GM23338 (cell line): ENCODE measurements at regions not wholly inside any gene's neighbourhood (a gene's known extent, or its start where the extent isn't known, plus 50 kb on each side); places are given as distances from the start of the nearest gene placed in this dataset.

Experiments used
- ATAC-seq: fragments of 200-7000 bp; cut with Tn5 transposase; 3 replicates; pipeline ENCODE4 v1.9.1; 2020
- DNase-seq: peaks from one replicate; pipeline ENCODE4 v3.0.0-alpha.2; 2015; ENCODE audit warnings: low spot score
- H2AFZ ChIP-seq: fragments of 200-600 bp; sonication (generic); 2 replicates; pipeline ENCODE4 v1.8.0; 2016; ENCODE audit warnings: antibody characterized with exemption, mild to moderate bottlenecking, moderate library complexity
- H3F3A ChIP-seq: fragments of 200-600 bp; sonication (generic); replicated peaks from 2 replicates; pipeline ENCODE4 v1.8.0; 2017; ENCODE audit warnings: antibody characterized with exemption, mixed run types, low read depth
- H3K27ac ChIP-seq: fragments of 200-600 bp; sonication (generic); 2 replicates; pipeline ENCODE4 v1.6.1; 2016; ENCODE audit warnings: low read depth
- H3K27me3 ChIP-seq: fragments of 200-600 bp; sonication (generic); 2 replicates; pipeline ENCODE4 v1.8.0; 2016; ENCODE audit warnings: mild to moderate bottlenecking, mixed run types, moderate library complexity; ENCODE audit not compliant: insufficient read depth
- H3K36me3 ChIP-seq: fragments of 200-600 bp; sonication (generic); 2 replicates; pipeline ENCODE4 v1.8.0; 2016; ENCODE audit warnings: mild to moderate bottlenecking; ENCODE audit not compliant: insufficient read depth
- H3K4me1 ChIP-seq: fragments of 200-600 bp; sonication (generic); 2 replicates; pipeline ENCODE4 v1.8.0; 2016; ENCODE audit warnings: mild to moderate bottlenecking, moderate library complexity; ENCODE audit not compliant: insufficient read depth
- H3K4me2 ChIP-seq: fragments of 200-600 bp; sonication (generic); 2 replicates; pipeline ENCODE4 v1.7.1; 2017; ENCODE audit warnings: mixed run types
- H3K4me3 ChIP-seq: fragments of 200-600 bp; sonication (generic); 2 replicates; pipeline ENCODE4 v1.6.1; 2016; ENCODE audit warnings: mixed run types
- H3K79me2 ChIP-seq: fragments of 200-600 bp; sonication (generic); replicated peaks from 2 replicates; pipeline ENCODE4 v1.8.0; 2017; ENCODE audit warnings: mild to moderate bottlenecking; ENCODE audit not compliant: insufficient read depth
- H3K9me2 ChIP-seq: fragments of 200-600 bp; sonication (generic); 2 replicates; pipeline ENCODE4 v1.8.0; 2017; ENCODE audit not compliant: insufficient read depth
- H4K20me1 ChIP-seq: fragments of 200-600 bp; sonication (generic); replicated peaks from 2 replicates; pipeline ENCODE4 v1.8.0; 2017; ENCODE audit warnings: mild to moderate bottlenecking; ENCODE audit not compliant: insufficient read depth
- H3K27ac Mint-ChIP-seq: 2 replicates; pipeline ENCODE4 v1.8.0; 2020; ENCODE audit warnings: inconsistent platforms, mild to moderate bottlenecking, moderate library complexity, mixed read lengths
- H3K27me3 Mint-ChIP-seq: 3 replicates; pipeline ENCODE4 v1.8.0; 2022; ENCODE audit warnings: low read depth, mild to moderate bottlenecking, moderate library complexity, mixed read lengths, inconsistent platforms; ENCODE audit not compliant: insufficient read depth, poor library complexity
- H3K36me3 Mint-ChIP-seq: 3 replicates; pipeline ENCODE4 v1.8.0; 2021; ENCODE audit warnings: low read depth, mild to moderate bottlenecking, inconsistent platforms, moderate library complexity, mixed read lengths
- H3K4me1 Mint-ChIP-seq: 3 replicates; pipeline ENCODE4 v1.8.0; 2020; ENCODE audit warnings: mild to moderate bottlenecking, inconsistent platforms, mixed read lengths
- H3K4me3 Mint-ChIP-seq: 3 replicates; pipeline ENCODE4 v1.8.0; 2021; ENCODE audit warnings: moderate library complexity, mild to moderate bottlenecking, inconsistent platforms, mixed read lengths
- H3K9me3 Mint-ChIP-seq: 3 replicates; pipeline ENCODE4 v1.8.0; 2020; ENCODE audit warnings: moderate library complexity, mild to moderate bottlenecking, inconsistent platforms, mixed read lengths
- CREB1 ChIP-seq: fragments of 250-450 bp; sonication (Bioruptor Pico); IDR thresholded peaks from 2 replicates; pipeline ENCODE4 v1.5.0; 2020; ENCODE audit warnings: low read depth, mild to moderate bottlenecking, moderate library complexity
- EZH2 ChIP-seq: fragments of 200-600 bp; sonication (generic); IDR thresholded peaks from one replicate; pipeline ENCODE4 v1.8.0; 2017; ENCODE audit warnings: antibody characterized with exemption, mild to moderate bottlenecking, low read depth; ENCODE audit not compliant: unreplicated experiment
- JUNB ChIP-seq: IDR thresholded peaks from one replicate; pipeline ENCODE4 v1.6.1; 2016; ENCODE audit warnings: antibody characterized with exemption; ENCODE audit not compliant: unreplicated experiment
- NANOG ChIP-seq: IDR thresholded peaks from 2 replicates; pipeline ENCODE4 v1.6.1; 2016; ENCODE audit warnings: antibody characterized with exemption, borderline replicate concordance
- POLR2AphosphoS5 ChIP-seq: IDR thresholded peaks from 2 replicates; pipeline ENCODE4 v1.6.1; 2016; ENCODE audit warnings: antibody characterized with exemption, low read depth
- STAT1 ChIP-seq: IDR thresholded peaks from one replicate; pipeline ENCODE4 v1.6.1; 2016; ENCODE audit warnings: antibody characterized with exemption; ENCODE audit not compliant: unreplicated experiment
- ZNF114 ChIP-seq: fragments of 250-450 bp; sonication (Bioruptor Pico); IDR thresholded peaks from 2 replicates; pipeline ENCODE4 v1.5.0; 2020; ENCODE audit warnings: mild to moderate bottlenecking, moderate library complexity
- ZNF331 ChIP-seq: fragments of 250-450 bp; sonication (Bioruptor Pico); IDR thresholded peaks from 2 replicates; pipeline ENCODE4 v1.5.0; 2020; ENCODE audit warnings: low read depth, mild to moderate bottlenecking, moderate library complexity
- TF ChIP-seq, protein P1 (sequence below): fragments of 250-450 bp; sonication (Bioruptor Pico); IDR thresholded peaks from 2 replicates; pipeline ENCODE4 v1.5.0; 2020; ENCODE audit warnings: mild to moderate bottlenecking, moderate library complexity
- TF ChIP-seq, protein P2 (sequence below), 2 experiments: fragments of 200-600 bp in 1 of 2; sonication (generic) in 1 of 2; conservative IDR thresholded peaks; 2 replicates each; pipeline versions ENCODE4 v1.5.1 to v1.6.1; 2016 to 2017; ENCODE audit warnings: antibody characterized with exemption in 2 of 2, low read depth in 2 of 2, mild to moderate bottlenecking in 2 of 2, moderate library complexity in 1 of 2
- TF ChIP-seq, protein P3 (sequence below): IDR thresholded peaks from 2 replicates; pipeline ENCODE4 v1.6.1; 2016; ENCODE audit warnings: antibody characterized with exemption

DNA sequence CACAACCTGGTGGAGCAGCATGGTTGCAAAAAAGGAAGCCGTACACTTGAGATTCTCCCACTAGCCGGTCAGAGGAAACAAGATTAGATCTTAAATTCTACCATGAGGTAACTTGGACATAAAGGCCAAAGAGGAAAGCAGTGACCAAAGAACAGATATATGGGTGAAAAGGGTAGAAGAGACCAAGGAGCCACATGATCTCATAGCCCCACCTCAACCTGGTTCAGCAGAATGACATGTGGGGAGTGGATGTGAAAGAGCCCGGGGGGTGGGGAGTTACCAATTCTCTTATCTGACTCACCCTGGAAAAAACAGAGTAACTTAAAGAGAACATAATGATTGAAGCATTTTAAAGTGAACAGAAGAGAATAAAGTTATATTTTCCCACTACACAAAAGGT lies 683.0 kb downstream of the DSC3 start:
- H3K36me3 Mint-ChIP-seq = no peaks in the 10 kb centered on the region
- ATAC-seq = no peak
- H3K4me1 ChIP-seq = peaks cover 4% of the 10 kb centered on the region; the same call in 1 of the 2 replicates
- no peak overlapping the region for H3K4me2 ChIP-seq
- H3K36me3 ChIP-seq = no peaks in the 10 kb centered on the region
- peaks cover 4% of the 10 kb centered on the region for H3K27me3 Mint-ChIP-seq
- TF ChIP-seq ZNF331 (CRISPR knock-in tag) = no peak
- no peak overlapping the region; the same call in 1 of the 2 replicates for H2AFZ ChIP-seq
- no peaks in the 10 kb centered on the region for H3K9me3 Mint-ChIP-seq
- H3K9me2 ChIP-seq = no peaks in the 10 kb centered on the region
- no peaks in the 10 kb centered on the region for H3K79me2 ChIP-seq
- H3K27me3 ChIP-seq = no peaks in the 10 kb centered on the region
- H3K4me3 Mint-ChIP-seq = no peak overlapping the region
- no peak overlapping the region for H3K4me3 ChIP-seq
- H3K4me1 Mint-ChIP-seq = peaks cover 5% of the 10 kb centered on the region; the same call in 2 of the 3 replicates
- no peak overlapping the region for H3K27ac ChIP-seq
- H3K27ac Mint-ChIP-seq = no peak overlapping the region
- H4K20me1 ChIP-seq = no peaks in the 10 kb centered on the region
- H3F3A ChIP-seq = no peaks in the 10 kb centered on the region
- DNase-seq = no peak

DNA sequence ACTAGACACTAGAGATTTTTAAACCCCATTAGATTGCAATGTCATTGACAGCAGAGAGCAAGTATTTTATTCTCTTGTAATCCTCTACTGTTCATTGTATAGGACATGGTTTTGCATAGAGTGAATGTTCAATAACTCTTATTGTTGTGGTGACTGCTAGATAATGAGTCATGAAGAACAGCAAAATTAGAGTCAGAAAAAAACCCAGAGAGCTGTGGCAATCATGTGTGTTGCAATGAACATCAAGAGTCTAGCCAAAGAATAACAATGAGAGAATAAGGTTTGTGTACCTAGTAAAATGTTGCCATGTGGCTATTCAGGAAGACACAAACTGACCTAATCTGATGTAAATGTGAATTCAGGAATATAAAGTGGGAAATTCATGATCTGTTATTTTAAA lies 684.0 kb downstream of the DSC3 start:
- Mint-ChIP-seq H3K27me3 (peaks cover 4% of the 10 kb centered on the region), H3K36me3 (no peaks in the 10 kb centered on the region), H3K4me3 (no peak overlapping the region), H3K4me1 (peaks cover 5% of the 10 kb centered on the region; the same call in 2 of the 3 replicates), H3K27ac (no peak overlapping the region), H3K9me3 (no peaks in the 10 kb centered on the region)
- no peaks in the 10 kb centered on the region for H3F3A ChIP-seq
- H3K27me3 ChIP-seq = no peaks in the 10 kb centered on the region
- H2AFZ ChIP-seq = no peak overlapping the region
- ATAC-seq (no peak), DNase-seq (no peak)
- H3K9me2 ChIP-seq = no peaks in the 10 kb centered on the region
- H3K4me3 ChIP-seq = no peak overlapping the region
- no peaks in the 10 kb centered on the region for H3K79me2 ChIP-seq
- no peaks in the 10 kb centered on the region for H4K20me1 ChIP-seq
- H3K27ac ChIP-seq = no peak overlapping the region
- H3K4me1 ChIP-seq = peaks cover 4% of the 10 kb centered on the region; the same call in 1 of the 2 replicates
- no peak overlapping the region for H3K4me2 ChIP-seq
- no peaks in the 10 kb centered on the region for H3K36me3 ChIP-seq
- TF ChIP-seq POLR2AphosphoS5 (no peak), EZH2 (no peak), NANOG (no peak), CREB1 (CRISPR knock-in tag) (no peak), STAT1 (no peak), JUNB (no peak), ZNF331 (CRISPR knock-in tag) (no peak), ZNF114 (CRISPR knock-in tag) (no peak)
- TF ChIP-seq, protein P1, sequence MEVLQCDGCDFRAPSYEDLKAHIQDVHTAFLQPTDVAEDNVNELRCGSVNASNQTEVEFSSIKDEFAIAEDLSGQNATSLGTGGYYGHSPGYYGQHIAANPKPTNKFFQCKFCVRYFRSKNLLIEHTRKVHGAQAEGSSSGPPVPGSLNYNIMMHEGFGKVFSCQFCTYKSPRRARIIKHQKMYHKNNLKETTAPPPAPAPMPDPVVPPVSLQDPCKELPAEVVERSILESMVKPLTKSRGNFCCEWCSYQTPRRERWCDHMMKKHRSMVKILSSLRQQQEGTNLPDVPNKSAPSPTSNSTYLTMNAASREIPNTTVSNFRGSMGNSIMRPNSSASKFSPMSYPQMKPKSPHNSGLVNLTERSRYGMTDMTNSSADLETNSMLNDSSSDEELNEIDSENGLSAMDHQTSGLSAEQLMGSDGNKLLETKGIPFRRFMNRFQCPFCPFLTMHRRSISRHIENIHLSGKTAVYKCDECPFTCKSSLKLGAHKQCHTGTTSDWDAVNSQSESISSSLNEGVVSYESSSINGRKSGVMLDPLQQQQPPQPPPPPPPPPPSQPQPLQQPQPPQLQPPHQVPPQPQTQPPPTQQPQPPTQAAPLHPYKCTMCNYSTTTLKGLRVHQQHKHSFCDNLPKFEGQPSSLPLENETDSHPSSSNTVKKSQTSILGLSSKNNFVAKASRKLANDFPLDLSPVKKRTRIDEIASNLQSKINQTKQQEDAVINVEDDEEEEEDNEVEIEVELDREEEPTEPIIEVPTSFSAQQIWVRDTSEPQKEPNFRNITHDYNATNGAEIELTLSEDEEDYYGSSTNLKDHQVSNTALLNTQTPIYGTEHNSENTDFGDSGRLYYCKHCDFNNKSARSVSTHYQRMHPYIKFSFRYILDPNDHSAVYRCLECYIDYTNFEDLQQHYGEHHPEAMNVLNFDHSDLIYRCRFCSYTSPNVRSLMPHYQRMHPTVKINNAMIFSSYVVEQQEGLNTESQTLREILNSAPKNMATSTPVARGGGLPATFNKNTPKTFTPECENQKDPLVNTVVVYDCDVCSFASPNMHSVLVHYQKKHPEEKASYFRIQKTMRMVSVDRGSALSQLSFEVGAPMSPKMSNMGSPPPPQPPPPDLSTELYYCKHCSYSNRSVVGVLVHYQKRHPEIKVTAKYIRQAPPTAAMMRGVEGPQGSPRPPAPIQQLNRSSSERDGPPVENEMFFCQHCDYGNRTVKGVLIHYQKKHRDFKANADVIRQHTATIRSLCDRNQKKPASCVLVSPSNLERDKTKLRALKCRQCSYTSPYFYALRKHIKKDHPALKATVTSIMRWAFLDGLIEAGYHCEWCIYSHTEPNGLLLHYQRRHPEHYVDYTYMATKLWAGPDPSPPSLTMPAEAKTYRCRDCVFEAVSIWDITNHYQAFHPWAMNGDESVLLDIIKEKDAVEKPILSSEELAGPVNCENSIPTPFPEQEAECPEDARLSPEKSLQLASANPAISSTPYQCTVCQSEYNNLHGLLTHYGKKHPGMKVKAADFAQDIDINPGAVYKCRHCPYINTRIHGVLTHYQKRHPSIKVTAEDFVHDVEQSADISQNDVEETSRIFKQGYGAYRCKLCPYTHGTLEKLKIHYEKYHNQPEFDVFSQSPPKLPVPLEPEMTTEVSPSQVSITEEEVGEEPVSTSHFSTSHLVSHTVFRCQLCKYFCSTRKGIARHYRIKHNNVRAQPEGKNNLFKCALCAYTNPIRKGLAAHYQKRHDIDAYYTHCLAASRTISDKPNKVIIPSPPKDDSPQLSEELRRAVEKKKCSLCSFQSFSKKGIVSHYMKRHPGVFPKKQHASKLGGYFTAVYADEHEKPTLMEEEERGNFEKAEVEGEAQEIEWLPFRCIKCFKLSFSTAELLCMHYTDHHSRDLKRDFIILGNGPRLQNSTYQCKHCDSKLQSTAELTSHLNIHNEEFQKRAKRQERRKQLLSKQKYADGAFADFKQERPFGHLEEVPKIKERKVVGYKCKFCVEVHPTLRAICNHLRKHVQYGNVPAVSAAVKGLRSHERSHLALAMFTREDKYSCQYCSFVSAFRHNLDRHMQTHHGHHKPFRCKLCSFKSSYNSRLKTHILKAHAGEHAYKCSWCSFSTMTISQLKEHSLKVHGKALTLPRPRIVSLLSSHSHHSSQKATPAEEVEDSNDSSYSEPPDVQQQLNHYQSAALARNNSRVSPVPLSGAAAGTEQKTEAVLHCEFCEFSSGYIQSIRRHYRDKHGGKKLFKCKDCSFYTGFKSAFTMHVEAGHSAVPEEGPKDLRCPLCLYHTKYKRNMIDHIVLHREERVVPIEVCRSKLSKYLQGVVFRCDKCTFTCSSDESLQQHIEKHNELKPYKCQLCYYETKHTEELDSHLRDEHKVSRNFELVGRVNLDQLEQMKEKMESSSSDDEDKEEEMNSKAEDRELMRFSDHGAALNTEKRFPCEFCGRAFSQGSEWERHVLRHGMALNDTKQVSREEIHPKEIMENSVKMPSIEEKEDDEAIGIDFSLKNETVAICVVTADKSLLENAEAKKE (CRISPR knock-in tag) = no peak
- TF ChIP-seq, protein P2, sequence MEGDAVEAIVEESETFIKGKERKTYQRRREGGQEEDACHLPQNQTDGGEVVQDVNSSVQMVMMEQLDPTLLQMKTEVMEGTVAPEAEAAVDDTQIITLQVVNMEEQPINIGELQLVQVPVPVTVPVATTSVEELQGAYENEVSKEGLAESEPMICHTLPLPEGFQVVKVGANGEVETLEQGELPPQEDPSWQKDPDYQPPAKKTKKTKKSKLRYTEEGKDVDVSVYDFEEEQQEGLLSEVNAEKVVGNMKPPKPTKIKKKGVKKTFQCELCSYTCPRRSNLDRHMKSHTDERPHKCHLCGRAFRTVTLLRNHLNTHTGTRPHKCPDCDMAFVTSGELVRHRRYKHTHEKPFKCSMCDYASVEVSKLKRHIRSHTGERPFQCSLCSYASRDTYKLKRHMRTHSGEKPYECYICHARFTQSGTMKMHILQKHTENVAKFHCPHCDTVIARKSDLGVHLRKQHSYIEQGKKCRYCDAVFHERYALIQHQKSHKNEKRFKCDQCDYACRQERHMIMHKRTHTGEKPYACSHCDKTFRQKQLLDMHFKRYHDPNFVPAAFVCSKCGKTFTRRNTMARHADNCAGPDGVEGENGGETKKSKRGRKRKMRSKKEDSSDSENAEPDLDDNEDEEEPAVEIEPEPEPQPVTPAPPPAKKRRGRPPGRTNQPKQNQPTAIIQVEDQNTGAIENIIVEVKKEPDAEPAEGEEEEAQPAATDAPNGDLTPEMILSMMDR (conservative IDR thresholded peaks at IDR 0.05; ENCODE audit: low read depth in 2 of 2) = no peak
- TF ChIP-seq, protein P3, sequence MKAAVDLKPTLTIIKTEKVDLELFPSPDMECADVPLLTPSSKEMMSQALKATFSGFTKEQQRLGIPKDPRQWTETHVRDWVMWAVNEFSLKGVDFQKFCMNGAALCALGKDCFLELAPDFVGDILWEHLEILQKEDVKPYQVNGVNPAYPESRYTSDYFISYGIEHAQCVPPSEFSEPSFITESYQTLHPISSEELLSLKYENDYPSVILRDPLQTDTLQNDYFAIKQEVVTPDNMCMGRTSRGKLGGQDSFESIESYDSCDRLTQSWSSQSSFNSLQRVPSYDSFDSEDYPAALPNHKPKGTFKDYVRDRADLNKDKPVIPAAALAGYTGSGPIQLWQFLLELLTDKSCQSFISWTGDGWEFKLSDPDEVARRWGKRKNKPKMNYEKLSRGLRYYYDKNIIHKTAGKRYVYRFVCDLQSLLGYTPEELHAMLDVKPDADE = no peak
